ENCODE measurements at regions not wholly inside any gene's neighbourhood (a gene's known extent, or its start where the extent isn't known, plus 50 kb on each side); places are given as distances from the start of the nearest gene placed in this dataset.

DNA sequence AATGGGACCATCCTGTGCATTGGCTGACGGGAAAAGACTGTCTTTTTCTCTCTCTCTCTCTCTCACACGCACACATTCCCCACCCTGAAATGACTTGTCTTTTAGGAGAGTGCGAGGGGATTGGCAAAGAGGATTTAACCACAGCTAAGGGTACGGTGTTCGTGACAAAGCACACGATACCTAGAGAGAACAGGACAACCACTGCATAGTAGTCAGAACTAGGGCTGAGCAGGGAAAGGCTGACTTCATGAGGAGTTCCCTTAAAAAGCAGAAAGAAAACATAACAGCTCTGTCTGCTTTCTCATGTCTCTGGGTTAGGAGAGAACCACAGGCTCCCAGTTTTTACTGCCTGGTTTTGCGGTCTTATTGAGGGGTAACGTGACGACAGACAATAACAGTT, 742.8 kb upstream of the SOX9 start:
- DNase-seq: no peak

DNA sequence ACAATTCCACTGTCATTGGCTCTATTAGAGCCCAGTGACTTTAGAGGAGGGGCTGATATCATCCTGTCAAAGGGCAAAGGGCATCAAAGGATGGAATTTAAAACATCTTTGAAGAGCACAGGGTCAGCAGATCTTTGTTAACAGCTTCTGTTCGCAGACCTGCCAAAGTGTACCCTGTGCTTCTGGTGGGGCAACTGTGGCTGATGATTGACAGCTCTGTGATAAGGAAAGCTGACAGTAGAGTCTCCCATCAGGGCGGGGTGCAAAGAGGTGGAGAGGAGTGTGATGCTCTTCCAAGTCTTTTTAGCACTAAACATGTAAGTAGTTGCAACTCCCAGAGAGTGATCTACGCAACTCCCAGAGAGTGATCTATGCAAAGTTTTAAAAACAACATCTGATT, 742.1 kb upstream of the SOX9 start:
- DNase-seq: no peak

DNA sequence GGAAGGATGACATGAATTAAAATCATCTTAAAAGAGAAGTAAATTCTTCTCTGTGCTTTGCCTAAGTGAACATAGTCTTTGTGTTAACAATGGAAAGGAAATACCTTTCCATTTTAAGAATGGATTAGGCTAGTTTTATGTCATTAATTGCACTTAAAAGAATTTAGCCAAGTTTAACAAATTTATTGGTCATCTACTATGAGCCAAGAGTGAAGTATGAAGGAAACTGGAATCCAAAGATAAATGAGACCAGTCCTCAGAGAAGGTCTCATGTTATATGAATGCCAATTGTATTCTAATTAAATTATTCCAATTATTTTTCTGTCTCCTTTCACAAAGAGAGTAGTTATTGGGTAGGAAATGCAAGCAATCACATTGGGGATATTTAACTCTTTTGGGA, 741.3 kb upstream of the SOX9 start:
- DNase-seq: no peak

DNA sequence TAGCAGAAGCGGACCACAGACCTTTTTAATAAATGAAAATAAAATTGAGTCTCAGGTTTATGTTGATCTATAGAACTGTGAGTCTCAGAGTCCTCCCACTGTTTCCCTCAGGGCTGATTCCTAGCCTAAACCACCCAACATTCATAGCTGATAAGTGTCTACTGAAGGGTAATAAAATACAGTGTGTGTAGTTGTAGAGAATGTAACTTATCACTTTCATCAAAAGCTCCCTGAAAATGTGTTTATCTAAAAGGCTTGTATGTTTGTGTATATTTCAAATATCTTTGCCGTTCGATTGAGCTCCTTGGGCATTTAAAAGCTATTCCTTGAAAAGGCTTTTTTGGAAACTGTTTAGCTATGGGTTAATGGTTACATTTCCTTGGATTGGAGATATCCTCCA, 740.3 kb upstream of the SOX9 start:
- no peak for DNase-seq

DNA sequence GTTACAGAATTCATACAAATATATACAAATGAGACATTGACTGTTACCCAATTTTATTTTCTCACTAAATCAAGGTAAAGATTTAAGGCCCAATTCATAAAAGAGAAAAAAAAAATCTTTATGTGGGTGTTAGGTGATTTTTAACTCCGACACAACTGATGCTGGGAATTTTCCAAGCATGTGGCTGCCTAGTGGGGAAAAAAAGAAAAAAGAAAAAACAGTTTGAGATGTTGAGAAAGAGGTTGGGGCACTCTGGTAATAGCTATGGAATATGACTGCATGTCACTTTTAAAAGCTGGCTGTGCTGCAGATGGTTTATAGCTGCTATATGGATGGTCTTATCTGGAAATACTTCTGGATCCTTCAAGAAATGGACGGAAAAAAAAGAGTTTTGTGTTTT, 739.9 kb upstream of the SOX9 start:
- DNase-seq: no peak

DNA sequence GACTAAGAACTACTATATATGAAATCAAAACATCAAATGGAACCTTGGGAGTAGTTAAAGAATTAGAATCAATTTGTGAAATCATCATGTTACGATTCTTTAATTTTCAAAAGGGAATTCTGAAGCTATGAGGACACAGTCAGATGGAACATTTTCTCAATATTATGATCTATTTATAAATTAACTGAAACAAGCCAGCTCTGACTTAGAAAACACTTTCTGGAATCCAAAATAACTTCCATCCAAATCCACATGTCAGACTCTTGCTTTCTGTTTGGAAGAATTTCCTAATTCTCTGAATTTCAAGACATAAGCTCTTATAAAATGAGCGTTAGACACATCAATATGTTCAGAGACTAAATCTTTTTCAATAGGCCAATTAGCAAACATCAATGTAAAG, 737.7 kb upstream of the SOX9 start:
- DNase-seq: no peak

DNA sequence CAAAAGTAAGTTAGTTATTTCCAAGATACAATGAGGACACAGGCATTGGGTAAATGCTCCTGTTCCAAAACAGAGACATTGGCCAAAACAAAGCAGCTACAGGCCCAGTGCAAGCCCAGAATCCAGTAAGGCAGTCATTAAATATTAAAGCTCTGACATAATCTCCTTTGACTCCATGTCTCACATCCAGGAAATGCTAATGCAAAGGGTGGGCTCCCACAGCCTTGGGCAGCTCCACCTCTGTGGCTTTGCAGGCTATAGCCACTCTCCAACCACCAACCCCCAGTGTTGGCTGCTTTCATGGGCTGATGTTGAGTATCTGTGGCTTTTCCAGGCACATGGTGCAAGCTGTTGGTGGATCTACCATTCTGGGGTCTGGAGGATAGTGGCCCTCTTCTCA, 733.4 kb upstream of the SOX9 start:
- no peak for DNase-seq

DNA sequence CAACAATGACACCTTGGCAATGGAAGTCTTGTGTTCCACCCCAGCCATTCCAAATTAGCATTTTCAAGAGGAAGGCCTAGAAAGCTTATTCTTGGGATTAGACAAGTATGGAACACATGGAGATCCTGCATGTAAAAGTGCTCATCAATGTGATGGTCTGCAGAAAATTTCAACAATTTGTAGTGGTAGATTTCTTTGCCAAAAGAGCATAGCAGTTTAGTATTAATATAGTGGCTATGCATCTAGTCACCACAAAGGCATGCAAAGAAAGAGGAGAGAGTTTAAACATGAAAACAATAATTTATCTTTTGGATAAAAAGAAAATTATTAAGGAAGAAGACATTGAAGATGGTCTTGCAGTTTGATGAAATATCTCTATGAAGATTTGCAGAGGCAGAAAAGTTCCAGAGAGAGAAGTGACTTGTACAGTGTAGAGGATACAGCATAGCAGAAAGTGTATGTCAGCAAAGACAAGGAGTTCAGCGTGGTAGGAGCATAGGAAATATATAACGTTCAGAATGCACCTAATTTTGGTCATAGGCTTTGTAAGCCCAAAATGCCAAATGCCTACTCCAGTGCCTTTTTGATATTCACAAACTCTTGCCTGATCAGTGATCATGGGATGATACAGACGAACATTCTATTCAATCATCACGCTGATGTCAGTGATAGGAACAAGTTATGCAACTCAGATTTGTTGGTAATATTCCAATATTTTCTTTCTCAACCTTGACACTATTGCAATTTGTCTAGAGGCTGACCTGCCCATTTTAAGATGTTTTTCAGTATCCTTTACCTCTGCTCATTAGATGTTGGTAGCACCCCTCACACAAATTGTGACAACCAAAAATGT, 727.9 kb upstream of the SOX9 start:
- DNase-seq: no peak

DNA sequence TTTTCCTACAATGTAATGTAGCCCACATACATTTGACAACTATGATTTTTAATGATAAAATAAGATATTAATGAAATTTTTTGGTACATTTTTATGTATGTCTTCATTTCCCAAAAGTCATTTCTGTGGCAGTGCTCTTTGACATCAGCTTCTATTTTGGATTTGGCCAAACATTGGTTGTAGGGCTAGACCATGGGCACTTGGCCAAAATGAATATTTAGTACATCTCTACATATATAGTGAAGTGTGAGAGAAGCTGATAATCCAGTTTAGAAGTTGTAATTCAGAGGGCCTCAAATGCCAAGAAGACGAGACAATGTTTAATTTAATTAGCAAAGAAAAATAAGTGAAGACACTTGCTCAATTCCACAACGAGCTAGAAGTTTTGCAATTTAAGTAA, 724.9 kb upstream of the SOX9 start:
- no peak for DNase-seq

DNA sequence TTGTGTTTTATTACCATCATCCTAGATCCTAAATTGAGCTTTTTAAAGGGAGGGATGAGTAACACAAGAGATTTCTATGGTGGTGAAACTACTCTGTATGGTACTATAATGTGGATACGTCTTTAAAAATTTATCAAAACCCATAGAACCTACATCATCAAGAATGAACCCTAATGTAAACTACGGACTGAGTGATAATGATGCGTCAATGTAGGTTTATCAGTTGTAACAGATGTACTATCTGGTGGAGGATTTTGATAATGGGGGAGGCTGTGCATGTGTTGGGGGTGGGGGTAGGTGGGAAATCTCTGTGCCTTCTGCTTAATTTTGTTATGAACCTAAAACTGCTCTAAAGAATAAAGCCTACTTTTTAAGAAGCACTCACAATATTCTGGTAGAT, 724.1 kb upstream of the SOX9 start:
- DNase-seq: no peak

DNA sequence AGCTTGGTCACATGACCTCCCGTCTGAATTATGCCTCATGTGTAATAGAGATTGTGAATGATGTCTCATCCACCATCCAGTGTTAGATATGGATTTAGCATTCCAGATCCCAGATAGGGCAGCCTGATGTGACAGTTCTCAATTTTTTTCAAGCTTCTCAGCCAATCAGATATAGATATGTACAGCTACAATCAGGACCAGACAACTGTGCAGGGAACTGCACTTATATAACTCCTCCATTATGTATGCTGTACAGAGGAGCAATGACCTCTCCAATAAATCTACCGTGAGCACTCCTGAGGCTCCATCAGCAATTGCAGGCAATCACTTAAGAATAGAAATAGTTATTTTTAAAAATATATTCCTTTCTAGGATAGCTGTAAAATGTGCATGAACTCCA, 722.8 kb upstream of the SOX9 start:
- no peak for DNase-seq

DNA sequence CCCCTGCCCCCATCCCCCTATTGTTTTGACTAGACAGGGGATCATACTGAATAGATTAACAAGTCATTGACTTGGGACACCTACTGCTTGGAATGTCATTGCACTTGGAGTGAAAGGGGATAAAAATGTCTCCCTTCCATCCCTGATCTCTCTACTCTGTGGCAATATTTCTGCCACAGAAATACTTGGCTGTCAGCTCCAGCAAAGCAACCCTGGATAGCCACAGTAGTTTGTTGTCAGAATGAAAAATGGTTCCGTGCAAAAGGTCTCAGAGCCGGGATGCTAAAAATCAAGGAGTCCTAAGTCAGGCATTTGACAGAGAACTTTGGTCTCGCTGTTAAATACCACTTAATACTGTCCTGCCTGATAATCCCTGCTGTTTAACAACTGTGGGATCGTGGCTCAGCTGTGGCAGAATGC, 722.0 kb upstream of the SOX9 start:
- no peak for DNase-seq

DNA sequence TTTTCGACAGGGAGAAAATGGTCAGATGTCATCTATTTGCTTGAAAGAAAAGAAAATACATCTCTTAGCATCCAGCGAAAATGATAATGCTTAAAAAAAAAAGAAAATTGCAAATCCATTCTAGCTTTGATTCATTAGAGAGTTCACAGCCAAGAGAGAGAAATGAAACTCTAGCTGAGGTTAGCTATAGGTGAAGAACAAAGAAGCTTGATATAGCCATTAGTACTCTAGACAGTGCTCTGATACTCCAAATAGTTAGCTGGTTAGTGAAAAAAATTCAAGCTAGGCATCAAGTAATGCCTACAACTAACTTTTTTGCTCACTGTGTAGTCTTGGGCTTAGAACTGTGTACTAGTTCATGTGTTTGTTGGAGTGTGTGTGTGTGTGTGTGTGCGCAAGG, 721.6 kb upstream of the SOX9 start:
- no peak for DNase-seq

DNA sequence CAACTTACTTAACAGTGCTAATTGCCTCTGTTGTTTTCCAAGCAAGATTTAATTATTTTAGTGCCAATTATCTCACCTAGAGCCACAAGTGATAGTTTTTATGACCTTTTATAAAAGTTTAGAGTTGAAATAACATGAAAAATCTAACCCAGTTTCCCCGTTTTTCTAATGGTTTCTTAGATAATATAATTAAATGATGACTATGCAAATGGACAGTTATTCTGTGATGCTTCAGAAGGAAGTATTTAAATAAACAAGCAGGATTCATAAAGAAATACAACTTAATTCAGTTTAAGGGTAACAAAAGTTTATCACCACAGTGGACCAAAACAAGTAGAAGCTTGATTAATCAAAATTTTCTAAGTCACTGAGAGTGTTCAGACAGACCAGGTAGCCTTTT, 721.2 kb upstream of the SOX9 start:
- no peak for DNase-seq

DNA sequence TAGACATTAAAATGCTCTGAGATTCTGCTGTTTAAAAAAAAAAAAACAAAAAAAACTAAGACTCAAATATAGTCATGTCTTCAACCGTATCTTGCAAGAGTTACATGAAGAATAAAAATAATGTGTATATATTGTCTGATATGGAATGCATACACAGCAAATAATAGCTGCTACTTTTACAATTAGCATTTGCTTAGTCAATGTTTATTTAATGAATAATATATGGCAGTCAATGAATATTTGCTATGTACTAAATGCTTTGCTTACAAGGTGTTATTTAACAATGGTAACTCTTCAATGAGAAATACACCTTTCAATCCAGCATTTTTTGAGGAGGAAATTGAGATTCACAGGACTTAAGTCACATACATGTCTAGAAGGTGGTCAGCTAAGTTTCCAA, 718.8 kb upstream of the SOX9 start:
- DNase-seq: no peak

DNA sequence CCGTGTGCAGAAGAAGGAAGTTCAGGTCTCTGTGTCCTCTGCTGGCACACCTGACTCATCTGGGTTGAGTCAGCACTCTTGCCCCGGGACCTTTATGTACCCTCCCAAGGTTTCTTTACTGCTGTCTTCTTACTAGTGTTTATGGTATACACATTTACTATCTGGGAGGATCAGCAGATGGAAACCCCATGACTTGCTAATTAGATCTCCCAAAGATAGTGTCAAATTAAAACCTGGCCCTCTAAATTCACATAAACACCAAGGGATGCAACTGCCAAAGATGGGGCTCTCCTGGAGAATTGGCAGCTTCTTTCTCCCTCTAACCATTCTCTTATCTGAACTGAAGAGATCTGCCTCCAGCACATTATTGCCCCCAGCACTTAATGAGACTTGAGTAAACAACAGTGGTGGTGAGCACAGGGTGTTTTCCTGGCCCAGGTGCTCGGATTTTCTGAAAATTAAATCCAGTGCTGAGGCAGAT, 718.1 kb upstream of the SOX9 start:
- no peak for DNase-seq

DNA sequence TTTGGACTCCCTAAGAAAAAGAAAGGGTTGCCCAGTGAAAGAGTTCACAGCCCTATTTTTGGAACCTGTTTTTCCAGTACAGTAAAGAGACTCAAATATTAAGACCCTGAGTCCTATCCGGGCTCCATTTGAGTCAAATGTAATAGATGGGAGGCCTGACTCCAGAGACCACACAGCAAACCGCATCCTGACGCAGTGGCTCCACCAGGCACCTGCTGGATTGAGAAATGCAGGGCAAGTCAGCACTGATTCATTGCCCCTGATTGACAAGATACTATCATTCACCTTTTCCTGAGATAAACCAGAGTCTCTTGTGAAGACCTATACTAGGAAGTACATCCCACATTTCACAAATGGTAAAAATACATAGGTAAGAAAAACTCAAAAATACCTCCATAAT, 715.7 kb upstream of the SOX9 start:
- no peak for DNase-seq

DNA sequence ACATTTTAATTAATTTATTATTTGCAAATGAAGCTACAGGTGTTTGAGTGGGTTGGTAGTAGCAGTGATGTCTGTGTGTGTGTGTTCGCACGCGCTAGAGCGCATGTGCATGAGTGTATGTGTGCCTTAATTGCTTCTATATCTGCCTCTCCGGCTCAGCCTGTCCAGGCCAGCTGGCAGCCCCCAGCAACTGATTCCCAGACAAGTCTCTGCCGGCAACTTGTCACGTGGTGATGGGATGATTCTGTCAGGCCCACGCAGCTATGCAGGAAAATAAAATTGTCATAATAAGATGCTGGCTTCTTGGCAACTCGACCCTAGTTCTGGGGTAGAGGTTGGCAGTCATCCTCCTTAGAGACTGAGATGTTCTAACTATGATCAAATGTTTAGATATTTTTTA, 712.8 kb upstream of the SOX9 start:
- DNase-seq: no peak

DNA sequence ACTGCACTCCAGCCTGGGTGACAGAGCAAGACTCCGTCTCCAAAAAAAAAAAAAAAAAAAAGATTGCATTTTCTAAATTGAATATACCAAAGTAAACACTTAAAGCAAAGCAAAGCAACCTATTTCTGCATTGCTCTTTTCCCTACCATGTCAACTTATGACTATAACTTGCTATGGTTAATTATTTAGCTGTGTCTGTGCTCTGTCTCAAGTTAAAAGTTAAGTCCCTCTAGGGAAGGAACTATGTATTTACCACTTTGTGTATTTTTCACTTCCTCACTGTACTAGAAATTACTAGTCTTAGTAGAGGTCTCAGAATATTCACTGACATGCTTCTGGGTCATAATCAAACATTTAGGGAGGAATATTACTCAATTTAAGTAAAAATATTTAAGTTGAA, 711.7 kb upstream of the SOX9 start:
- no peak for DNase-seq

DNA sequence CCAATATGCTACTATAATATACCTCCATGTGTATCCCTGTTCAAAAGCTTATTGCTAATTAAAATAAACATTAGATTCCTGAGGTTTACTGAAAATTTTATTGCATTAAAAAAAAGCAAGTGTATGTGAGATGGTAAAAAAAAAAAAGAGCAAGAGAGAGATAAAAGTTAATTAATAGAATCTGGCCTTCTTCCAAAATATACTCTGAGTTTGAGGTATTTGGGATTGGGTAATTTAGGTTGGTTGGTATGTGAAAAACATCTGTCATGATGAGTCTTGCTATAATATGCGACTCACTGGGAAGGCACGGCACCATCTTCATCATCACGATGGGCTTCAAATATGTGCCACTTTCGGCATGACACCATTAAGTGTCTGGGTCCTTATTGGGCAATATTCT, 711.1 kb upstream of the SOX9 start:
- DNase-seq: no peak

DNA sequence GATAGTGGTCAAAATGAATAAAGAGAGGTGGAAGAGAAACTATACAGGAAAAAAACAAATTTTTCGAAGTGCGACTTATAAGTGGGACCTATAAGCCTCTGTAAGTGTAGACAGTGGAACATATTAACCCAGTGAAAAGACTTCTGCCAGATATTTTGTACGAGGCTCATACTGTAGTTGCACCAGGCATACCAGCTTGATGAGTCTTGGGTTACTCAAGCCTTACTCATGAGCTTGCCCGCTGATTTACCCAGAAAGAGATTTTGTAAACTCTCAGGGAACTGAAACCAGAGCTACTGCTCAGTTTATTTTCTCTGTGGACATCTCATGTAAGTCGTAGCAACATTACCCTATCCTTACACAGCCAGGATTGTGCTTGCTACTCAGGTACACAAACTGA, 708.0 kb upstream of the SOX9 start:
- no peak for DNase-seq

DNA sequence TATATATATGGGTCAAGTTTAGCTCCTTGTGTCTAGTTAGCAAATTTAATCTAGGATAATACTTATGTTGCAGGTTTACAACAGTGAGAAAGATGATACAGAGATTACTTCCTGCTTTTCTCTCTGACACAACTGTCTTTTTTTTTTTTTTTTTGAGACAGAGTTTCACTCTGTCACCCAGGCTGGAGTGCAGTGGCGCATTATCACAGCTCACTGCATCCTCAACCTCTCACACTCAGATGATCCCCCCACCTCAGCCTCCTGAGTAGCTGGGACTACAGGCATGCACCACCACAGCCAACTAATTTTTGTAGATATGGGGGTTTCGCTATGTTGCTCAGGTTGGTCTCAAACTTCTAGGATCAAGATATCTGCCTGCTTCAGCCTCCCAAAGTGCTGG, 706.9 kb upstream of the SOX9 start:
- no peak for DNase-seq

DNA sequence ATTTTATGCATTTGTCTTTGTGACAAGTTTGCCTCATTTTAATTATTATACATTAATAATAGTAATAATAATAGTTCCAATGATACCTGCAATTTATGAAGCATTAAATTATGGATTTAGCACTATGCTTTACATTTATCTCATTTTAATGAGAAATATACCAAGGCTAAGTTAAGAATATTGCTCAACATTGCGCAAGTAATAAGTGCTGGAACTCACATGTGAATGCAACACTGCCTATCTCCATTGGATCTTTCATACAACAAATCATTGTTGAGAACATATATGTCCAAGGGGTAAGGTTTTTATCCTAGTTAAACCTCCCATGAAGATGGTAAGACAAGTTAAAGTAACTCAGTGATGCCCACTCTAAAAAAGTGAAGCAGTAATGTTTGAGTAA, 703.7 kb upstream of the SOX9 start:
- no peak for DNase-seq

DNA sequence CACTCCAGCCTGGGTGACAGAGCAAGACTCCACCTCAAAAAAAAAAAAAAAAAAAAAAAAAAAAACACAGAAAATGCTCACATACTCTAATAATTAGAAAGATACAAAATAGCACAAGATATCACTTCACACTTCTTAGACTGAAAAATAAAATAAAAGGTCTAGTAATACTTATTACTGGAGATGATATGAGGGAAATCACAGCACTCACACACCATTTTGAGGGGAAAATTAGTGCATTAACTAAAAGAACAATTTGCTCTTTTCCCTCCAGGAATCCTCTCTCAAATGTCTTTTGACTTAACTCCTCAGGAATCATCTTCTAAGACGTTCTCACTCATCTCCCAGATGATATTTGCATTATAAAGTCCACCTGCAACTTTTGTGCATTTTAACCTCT, 697.9 kb upstream of the SOX9 start:
- no peak for DNase-seq

DNA sequence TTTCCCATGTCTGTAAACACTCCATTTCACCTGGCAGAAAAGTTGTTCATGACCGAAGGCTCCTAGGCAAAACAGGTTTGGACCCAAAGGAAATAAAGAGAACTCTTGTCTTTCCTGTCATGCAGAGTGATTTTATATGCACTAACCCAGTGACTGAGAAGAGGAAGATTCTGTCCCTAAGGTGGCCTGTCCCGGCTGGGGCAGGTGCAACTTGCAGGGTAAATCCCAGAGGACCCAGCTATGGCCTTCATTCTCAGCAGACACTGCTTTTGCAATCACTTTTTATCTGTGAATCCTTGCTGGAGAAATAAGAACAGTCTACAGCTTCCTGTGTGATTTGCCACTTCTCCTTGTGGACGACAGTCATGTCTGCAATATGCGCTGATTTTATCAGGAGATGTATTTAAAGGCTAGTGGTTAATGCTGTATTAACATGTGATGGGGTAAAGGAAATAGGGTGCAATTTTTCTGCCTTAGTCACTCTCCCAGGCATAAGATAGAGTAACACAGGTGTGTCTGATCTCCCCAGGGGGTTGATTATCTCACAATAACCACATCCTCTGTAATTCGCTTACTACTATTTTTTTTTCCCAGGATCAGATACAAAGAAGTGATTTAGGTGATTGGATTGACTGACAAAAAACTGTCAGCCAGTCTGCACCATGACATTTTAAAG, 696.8 kb upstream of the SOX9 start:
- DNase-seq: no peak
